DMS53 (cell line): ENCODE measurements at regions not wholly inside any gene's neighbourhood (a gene's known extent, or its start where the extent isn't known, plus 50 kb on each side); places are given as distances from the start of the nearest gene placed in this dataset.
"Not testable (repeated sequence)": the region's sequence is repeated elsewhere in the genome, so short reads cannot be mapped to it uniquely, and the experiment has no call there.

Source experiments
- DNase-seq: peaks from one replicate; lab custom pipeline; 2025; lab: John Stamatoyannopoulos, UW

GRCh38 chr2:39996653-39997080, 217.6 kb upstream of the THUMPD2 start:
- DNase-seq: peak; percentile 53

DNA sequence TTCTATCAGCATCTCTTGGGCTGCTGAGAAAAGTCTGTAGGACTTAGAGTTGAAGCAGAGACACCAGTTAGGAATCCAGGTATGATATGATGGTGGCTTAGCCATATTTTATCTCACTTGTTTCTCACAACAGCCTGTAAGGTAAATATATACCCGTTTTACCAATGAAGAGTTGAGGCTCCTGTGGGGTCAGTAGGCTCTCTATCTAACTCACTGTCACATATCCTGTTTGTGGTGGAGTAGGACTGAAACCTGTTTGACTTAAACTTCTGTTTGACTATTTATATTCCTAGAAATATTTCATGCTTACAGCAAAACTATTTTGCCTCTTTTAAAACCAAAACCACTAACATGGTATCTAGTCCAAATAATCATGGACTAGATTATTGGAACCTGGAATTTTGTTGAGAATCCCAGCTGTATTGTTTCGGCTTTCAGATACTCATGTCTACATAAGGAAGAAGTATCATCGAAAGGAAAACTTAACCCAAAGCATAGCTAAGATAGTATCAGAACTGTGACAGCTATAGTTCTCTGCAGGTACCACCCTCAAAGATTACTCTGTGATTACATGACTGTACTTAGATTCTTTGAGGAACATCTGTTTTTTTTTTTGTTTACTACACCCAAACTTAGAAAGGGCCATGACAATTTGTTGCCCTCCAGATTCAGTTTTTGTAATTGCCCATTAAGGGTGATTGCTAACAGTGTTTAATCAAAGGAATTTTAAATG, 216.1 kb upstream of the THUMPD2 start:
- no peak for DNase-seq

DNA sequence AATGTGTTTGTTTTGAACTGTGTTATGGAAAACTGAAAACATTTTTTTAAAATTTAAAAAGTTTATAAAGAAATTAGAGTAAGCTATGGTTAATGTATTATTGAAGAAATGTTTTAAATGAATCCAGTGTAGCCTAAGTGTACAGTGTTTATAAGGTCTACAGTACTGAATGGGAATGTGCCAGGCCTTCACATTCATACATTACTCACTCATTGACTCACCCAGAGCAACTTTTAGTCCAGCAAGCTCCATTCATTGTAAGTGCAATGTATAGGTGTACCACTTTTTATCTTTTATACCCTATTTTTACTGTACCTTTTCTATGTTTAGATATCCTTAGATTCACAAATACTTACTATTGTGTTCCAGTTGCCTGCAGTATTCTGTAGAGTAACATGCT, 215.1 kb upstream of the THUMPD2 start:
- DNase-seq: no peak

- DNase-seq: no peak
Observed at GRCh38 chr2:39991298-39991697, 212.2 kb upstream of the THUMPD2 start.

- no peak for DNase-seq
Observed at GRCh38 chr2:39990335-39990900, 211.4 kb upstream of the THUMPD2 start.

DNA sequence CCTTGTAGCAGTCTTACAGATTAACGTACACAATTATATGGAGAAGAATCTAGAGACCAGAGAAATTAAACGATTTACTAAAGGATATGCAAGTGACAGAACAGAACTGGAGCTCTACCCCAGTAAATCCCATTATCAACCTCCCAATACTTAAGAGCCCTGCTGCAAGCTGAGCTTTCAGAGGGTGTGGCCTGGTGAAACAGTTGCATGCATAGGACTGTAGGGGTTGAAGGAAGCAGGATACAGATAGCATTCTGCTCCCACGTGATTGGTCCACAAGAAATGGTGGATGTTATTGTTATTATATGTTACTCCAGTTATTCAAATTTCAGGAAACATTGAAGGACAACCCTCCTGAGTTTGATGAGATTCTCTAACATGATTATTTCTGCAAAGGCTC, 210.8 kb upstream of the THUMPD2 start:
- no peak for DNase-seq

GRCh38 chr2:39981883-39982311, 202.8 kb upstream of the THUMPD2 start:
- no peak for DNase-seq

GRCh38 chr2:39975476-39976020, 196.5 kb upstream of the THUMPD2 start:
- DNase-seq: no peak

DNA sequence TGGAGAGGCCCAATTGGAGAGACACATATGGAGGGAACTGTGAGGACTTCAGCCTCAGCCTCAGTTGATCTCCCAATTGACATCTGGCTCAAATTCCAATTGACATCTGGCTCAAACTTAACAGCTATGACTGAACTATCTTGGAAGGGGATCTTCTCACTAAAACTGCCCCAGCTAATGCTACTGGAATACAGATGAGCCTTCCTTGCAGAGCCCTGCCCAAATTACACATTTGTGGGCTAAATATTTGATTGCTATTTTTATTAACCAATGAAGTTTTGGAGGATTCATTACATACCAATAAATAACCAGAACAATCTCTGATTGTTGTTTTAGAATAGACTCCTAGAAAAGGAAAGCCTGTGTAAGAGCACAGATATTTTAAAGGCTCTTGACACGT, 189.0 kb upstream of the THUMPD2 start:
- no peak for DNase-seq

- not testable (repeated sequence) for DNase-seq
Observed at GRCh38 chr2:39960681-39961080, 181.6 kb upstream of the THUMPD2 start.

DNA sequence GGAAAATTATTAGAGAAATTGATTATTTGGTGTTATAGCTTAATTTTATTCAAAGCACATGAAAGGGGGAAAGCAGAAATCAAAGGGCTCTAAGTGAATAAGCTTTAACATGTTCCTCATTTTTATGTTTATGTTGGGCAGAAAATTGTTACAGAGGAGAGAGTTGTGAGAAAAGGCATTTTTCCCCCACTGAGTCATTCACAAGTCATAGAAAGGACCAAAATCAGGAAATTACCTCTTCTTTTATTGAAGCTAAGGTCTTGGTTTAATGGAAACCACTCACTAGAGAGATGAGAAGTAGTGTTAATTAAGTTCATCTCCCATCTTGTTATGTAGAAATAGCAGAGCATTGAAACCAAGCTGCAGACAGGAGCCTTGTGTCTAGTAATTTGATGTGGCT, 175.3 kb upstream of the THUMPD2 start:
- no peak for DNase-seq

GRCh38 chr2:39949131-39949530, 170.1 kb upstream of the THUMPD2 start:
- DNase-seq: no peak

DNA sequence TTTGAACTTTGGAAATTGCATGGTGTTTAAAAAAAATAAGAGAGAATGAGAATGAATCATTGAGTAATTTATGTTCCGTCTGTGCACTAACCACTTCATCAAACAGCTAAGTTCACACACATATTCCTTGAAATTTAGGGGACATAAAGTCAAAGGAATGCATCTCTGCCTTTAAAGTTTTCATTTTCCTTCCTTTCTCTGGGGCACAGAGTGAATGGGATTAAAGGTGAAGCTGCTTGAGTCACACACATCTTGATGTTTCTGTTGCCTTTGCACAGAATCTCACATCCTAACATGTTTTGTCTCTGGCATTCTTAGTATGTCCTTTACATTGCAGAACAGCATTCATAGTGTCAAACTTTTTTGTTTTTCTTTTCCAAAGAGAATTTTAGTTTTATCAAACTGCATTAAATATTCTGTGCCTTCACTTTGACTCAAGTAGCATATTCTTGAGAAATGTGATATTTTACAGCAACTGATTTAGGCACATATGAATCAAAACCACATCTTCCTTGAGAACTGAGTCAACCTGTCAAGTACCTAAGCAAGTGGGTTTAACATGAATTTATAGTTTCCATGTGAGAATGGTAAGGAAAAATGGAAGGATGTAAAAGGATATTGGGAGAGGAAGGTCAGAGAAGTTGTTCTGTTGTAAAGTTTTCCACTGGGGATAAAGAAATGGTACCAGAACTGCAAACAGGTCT, 169.1 kb upstream of the THUMPD2 start:
- DNase-seq: no peak

- no peak for DNase-seq
Observed at GRCh38 chr2:39947294-39948015, 168.4 kb upstream of the THUMPD2 start.

DNA sequence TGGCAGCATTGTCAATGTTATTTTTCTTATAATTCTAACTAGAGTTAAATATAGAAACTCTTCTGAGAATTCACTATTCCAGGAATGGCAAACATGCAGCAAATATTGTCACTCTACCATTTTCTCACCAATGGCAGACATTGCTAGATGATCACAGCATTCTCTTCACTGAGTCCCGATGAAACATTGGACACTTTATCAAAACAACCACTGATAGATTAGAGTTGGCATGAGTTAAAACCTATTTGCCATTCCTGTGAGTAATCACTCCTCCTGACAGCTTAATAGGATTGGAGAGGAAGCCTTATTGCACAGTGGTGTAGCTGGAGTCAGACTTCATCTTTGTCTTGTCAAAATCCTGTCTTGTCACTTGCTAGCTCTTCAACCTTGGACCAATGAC, 163.9 kb upstream of the THUMPD2 start:
- DNase-seq: no peak

GRCh38 chr2:39938035-39938835, 159.2 kb upstream of the THUMPD2 start:
- DNase-seq: no peak

GRCh38 chr2:39937621-39938020, 158.6 kb upstream of the THUMPD2 start:
- DNase-seq: no peak

DNA sequence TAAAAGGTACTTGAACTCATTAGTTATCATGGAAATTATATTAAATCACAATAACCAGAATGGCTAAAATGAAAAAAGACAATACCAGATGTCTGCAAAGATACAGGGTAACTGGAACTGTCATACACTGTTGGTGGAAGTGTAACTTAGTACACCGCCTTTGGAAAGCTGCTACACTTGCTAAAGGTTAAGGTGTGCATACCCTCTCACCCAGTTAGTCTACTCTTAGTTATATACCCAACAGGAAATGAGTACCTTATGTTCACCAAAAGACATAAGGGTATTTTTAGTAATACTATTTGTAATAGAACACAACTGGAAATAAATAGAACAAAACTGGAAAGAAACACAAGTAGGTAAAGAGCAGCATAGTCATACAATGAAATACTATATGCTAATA, 155.8 kb upstream of the THUMPD2 start:
- no peak for DNase-seq

DNA sequence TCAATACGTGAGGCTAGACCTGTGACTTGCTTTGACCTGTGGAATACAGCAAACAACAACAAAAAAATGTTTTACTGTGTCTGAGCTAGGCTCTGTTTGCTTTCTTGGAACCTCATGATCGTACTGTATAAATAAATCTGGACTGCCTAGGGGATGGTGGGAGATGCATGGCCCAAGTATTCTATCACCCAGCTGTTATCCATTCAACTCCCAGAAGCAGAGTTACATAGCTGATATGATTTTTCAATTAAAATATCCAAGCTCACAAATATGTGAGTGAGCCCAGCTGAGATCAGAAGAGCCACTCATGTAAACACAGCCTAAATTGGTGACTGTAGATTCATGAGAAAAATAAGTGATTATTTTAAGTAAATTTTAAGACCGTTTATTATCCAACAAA, 154.1 kb upstream of the THUMPD2 start:
- DNase-seq: no peak

DNA sequence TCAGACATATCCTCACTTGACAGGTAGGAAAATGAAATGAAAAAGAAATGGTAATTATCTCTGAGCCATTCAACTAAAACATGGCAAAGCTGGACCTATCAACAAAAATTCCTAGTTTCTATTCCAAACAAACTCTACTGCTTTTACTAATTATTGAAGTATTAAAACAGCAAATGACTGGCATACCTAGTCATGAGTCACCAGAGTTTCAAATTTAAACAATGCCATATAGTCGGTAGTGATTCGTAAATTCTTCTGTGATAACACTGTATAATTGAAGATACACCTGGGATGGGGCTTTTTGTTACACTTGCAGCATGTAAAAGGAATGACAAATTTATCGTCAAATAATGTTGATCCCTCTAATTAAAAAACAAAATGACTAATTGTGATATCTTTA, 153.1 kb upstream of the THUMPD2 start:
- no peak for DNase-seq

DNA sequence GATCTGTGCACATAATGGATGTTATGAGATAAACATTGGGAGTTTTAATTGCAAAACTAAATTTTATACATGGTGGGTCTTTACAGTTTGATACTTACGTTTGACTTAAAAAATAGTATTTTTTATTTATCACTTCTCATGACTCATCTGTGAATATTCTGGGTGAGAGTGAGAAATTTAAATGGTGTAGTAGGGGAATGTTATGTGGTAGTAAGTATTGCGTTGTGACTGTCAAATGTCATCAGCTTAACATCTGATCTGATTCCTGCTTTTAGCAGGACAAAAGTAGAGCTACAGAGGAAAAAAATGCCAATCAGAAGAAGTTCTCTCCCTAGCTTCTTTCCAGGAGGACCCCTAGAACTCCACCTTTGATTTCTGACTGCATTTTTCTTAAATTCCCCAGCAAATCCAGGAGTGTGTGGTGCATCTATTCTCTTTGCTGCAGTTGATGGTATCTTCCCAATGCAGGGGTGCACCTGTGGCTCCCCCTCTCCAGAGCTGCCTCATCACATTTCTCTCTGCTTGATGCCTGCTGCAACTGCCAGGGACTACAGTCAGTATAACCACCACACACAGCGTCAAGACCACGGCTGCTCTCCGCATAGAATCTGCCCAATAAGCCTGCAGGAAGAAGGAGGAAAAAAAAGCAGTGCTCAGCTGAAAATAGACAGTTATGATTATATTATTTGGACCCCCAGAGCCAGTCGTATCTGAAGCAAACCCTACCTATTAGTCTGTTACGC, 151.3 kb upstream of the THUMPD2 start:
- DNase-seq: no peak
